Caco-2 (cell line): ENCODE measurements at regions not wholly inside any gene's neighbourhood (a gene's known extent, or its start where the extent isn't known, plus 50 kb on each side); places are given as distances from the start of the nearest gene placed in this dataset.
A peak's percentile ranks its signal among the peaks of the same experiment; 100 is the strongest.

Experiments
- BruUV-seq: library from RNA; stranded (reverse); fragments of 400-500 nt; replicated peaks from 2 replicates; lab custom pipeline; 2021; lab: Mats Ljungman, UMichigan
- CTCF ChIA-PET: fragments of 300-600 bp; sonication (Branson Sonifier 250); formaldehyde crosslinking; loops from one replicate; lab custom pipeline; 2022; ENCODE audit warnings: antibody characterized with exemption; lab: Charles Lee
- POLR2A ChIA-PET: fragments of 300-600 bp; sonication (Branson Sonifier 250); formaldehyde crosslinking; loops from one replicate; lab custom pipeline; 2022; ENCODE audit warnings: antibody characterized with exemption; lab: Charles Lee
- DNase-seq, 2 experiments: peaks; one replicate each; pipeline versions ENCODE4 v3.0.0 to v3.0.0-alpha.2; 2020 to 2022
- H3K27me3 ChIP-seq: replicated peaks from 2 replicates; pipeline ENCODE4 v1.6.0; 2011; ENCODE audit warnings: low read length; ENCODE audit not compliant: control insufficient read depth, insufficient read depth
- H3K36me3 ChIP-seq: 2 replicates; pipeline ENCODE4 v1.5.1; 2011; ENCODE audit warnings: low read length; ENCODE audit not compliant: control insufficient read depth, insufficient read depth
- H3K4me1 ChIP-seq: fragments of 250-450 bp; sonication (Bioruptor Pico); 2 replicates; pipeline ENCODE4 v1.5.1; 2020; ENCODE audit warnings: mild to moderate bottlenecking
- H3K4me3 ChIP-seq: 2 replicates; pipeline ENCODE4 v1.5.1; 2011; ENCODE audit warnings: low read depth, mild to moderate bottlenecking, control low read depth, low read length
- H3K9me3 ChIP-seq: fragments of 250-450 bp; sonication (Bioruptor Pico); 2 replicates; pipeline ENCODE4 v1.5.1; 2020; ENCODE audit warnings: mild to moderate bottlenecking, moderate library complexity
- H3K27ac Mint-ChIP-seq: one replicate; pipeline ENCODE4 v1.8.0; 2022; ENCODE audit warnings: mixed read lengths; ENCODE audit not compliant: unreplicated experiment
- H3K27me3 Mint-ChIP-seq: one replicate; pipeline ENCODE4 v1.8.0; 2022; ENCODE audit warnings: mixed read lengths; ENCODE audit not compliant: insufficient read depth, unreplicated experiment
- H3K36me3 Mint-ChIP-seq: one replicate; pipeline ENCODE4 v1.8.0; 2022; ENCODE audit warnings: mild to moderate bottlenecking, mixed read lengths; ENCODE audit not compliant: insufficient read depth, unreplicated experiment
- H3K4me1 Mint-ChIP-seq: one replicate; pipeline ENCODE4 v1.8.0; 2022; ENCODE audit warnings: low read depth, mixed read lengths; ENCODE audit not compliant: unreplicated experiment
- H3K4me3 Mint-ChIP-seq: one replicate; pipeline ENCODE4 v1.8.0; 2022; ENCODE audit warnings: mild to moderate bottlenecking, moderate library complexity, mixed read lengths; ENCODE audit not compliant: unreplicated experiment
- H3K9me3 Mint-ChIP-seq: one replicate; pipeline ENCODE4 v1.8.0; 2022; ENCODE audit warnings: mixed read lengths; ENCODE audit not compliant: unreplicated experiment
- CTCF ChIP-seq, 2 experiments: fragments of 200-600 bp in 1 of 2; IDR thresholded peaks; 1 replicate in 1 of 2; 2 replicates in 1 of 2; pipeline versions ENCODE4 v1.5.1 to v1.8.0; 2011 to 2022; ENCODE audit warnings: antibody characterized with exemption in 1 of 2, control low read depth in 1 of 2, inconsistent platforms in 1 of 2, low read depth in 1 of 2, low read length in 1 of 2, mild to moderate bottlenecking in 1 of 2, moderate library complexity in 1 of 2; ENCODE audit not compliant: insufficient read depth in 1 of 2, severe bottlenecking in 1 of 2, unreplicated experiment in 1 of 2
- intact Hi-C: fragments of 100-400 bp; cut with micrococcal nuclease; formaldehyde crosslinking; loops from one replicate; pipeline ENCODE4 v1.10.0; 2022; ENCODE audit not compliant: unreplicated experiment

GRCh38 chr2:109062145-109062858 lies 66.7 kb upstream of the SH3RF3 start:
- Histone ChIP-seq H3K36me3 (no peaks in the 10 kb centered on the region), H3K4me3 (no peak overlapping the region), H3K9me3 (no peaks in the 10 kb centered on the region), H3K4me1 (peaks cover 60% of the 10 kb centered on the region), H3K27me3 (no peaks in the 10 kb centered on the region)
- DNase-seq: peak; percentile 58 to 67
- H3K27me3 Mint-ChIP-seq: no peaks in the 10 kb centered on the region
- H3K9me3 Mint-ChIP-seq: no peaks in the 10 kb centered on the region
- H3K4me1 Mint-ChIP-seq: peaks cover 38% of the 10 kb centered on the region
- TF ChIP-seq CTCF (IDR thresholded peaks at IDR 0.05; ENCODE audit: insufficient read depth in 1 of 2, low read depth in 1 of 2, low read length in 1 of 2, severe bottlenecking in 1 of 2, unreplicated experiment in 1 of 2): no peak
- no peaks in the 10 kb centered on the region for H3K36me3 Mint-ChIP-seq
- intact Hi-C loops: loop anchor here (1.0 to 5.0 kb wide), 3 partner anchors 8 to 135 kb away; no protein-coding TSS in a partner anchor
- ChIA-PET POLR2A (no interaction called here), CTCF (interaction anchor here (0.6 kb wide), 1 partner anchor 27 kb away, joined by 3 read pairs; no protein-coding TSS in a partner anchor)
- peak overlapping the region; percentile 75 for H3K27ac Mint-ChIP-seq
- no TSS peak for BruUV-seq
- peak overlapping the region; percentile 46 for H3K4me3 Mint-ChIP-seq

- H3K36me3 ChIP-seq: no peaks in the 10 kb centered on the region
- Mint-ChIP-seq H3K9me3 (no peaks in the 10 kb centered on the region), H3K27me3 (no peaks in the 10 kb centered on the region), H3K36me3 (no peaks in the 10 kb centered on the region), H3K4me1 (peaks cover 38% of the 10 kb centered on the region), H3K27ac (peak overlapping the region; percentile 75), H3K4me3 (peak overlapping the region; percentile 46)
- H3K9me3 ChIP-seq: no peaks in the 10 kb centered on the region
- POLR2A ChIA-PET: no interaction called here
- no peak for DNase-seq
- no peaks in the 10 kb centered on the region for H3K27me3 ChIP-seq
- CTCF ChIA-PET: no interaction called here
- intact Hi-C loops: loop anchor here (1.0 to 5.0 kb wide), 3 partner anchors 9 to 134 kb away; no protein-coding TSS in a partner anchor
- H3K4me1 ChIP-seq: peaks cover 54% of the 10 kb centered on the region
- TF ChIP-seq CTCF (IDR thresholded peaks at IDR 0.05; ENCODE audit: insufficient read depth in 1 of 2, low read depth in 1 of 2, low read length in 1 of 2, severe bottlenecking in 1 of 2, unreplicated experiment in 1 of 2): no peak
- H3K4me3 ChIP-seq: no peak overlapping the region
- no TSS peak for BruUV-seq
These were observed 67.3 kb upstream of the SH3RF3 start for GRCh38 chr2:109061736-109062135.

GRCh38 chr2:109060496-109060895 lies 68.5 kb upstream of the SH3RF3 start:
- intact Hi-C loops: loop anchor here (5.0 kb wide), 1 partner anchor 133 kb away; no protein-coding TSS in a partner anchor
- peaks cover 48% of the 10 kb centered on the region for H3K4me1 ChIP-seq
- no peak for DNase-seq
- BruUV-seq: no TSS peak
- H3K9me3 ChIP-seq: no peaks in the 10 kb centered on the region
- H3K9me3 Mint-ChIP-seq: no peaks in the 10 kb centered on the region
- no peaks in the 10 kb centered on the region for H3K27me3 ChIP-seq
- no peaks in the 10 kb centered on the region for H3K36me3 Mint-ChIP-seq
- H3K27ac Mint-ChIP-seq: no peak overlapping the region
- TF ChIP-seq CTCF (IDR thresholded peaks at IDR 0.05; ENCODE audit: insufficient read depth in 1 of 2, low read depth in 1 of 2, low read length in 1 of 2, severe bottlenecking in 1 of 2, unreplicated experiment in 1 of 2): no peak
- H3K4me1 Mint-ChIP-seq: peaks cover 37% of the 10 kb centered on the region
- no peak overlapping the region for H3K4me3 ChIP-seq
- H3K36me3 ChIP-seq: no peaks in the 10 kb centered on the region
- H3K4me3 Mint-ChIP-seq: no peak overlapping the region
- ChIA-PET CTCF (no interaction called here), POLR2A (no interaction called here)
- no peaks in the 10 kb centered on the region for H3K27me3 Mint-ChIP-seq
